ENCODE measurements at regions not wholly inside any gene's neighbourhood (a gene's known extent, or its start where the extent isn't known, plus 50 kb on each side); places are given as distances from the start of the nearest gene placed in this dataset.

DNA sequence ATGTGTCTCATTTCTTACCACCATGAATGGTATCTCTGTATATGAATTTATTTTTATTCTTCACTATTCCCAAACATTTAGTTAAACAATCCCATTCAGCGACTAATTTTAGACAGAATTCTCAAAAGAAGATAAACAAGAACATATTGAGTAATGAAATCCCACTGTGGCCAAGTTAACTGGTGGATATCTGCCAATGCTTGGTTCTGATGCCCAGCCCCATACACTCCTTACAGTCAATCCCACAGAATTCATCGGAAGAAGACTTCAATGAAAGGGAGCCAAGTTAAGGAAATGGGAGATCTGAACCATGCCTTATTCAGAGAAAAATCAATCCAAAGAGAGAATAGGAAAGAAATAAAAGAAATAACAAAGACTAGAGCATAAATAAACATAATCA is 518.0 kb downstream of the XPNPEP1 start:
- Histone ChIP-seq H4K5ac (ENCODE audit: insufficient read length, low read depth, low read length) (no peak overlapping the region), H3K56ac (ENCODE audit: insufficient read length, low read depth, low read length) (no peak overlapping the region), H3K23me2 (ENCODE audit: insufficient read length, low read depth, low read length, poor library complexity, severe bottlenecking) (no peaks in the 10 kb centered on the region), H3K9me3 (ENCODE audit: control insufficient read depth, low read depth, low read length) (no peaks in the 10 kb centered on the region), H4K91ac (ENCODE audit: insufficient read length, low read depth, low read length) (no peak overlapping the region), H3K4ac (ENCODE audit: low read depth, low read length) (no peak overlapping the region), H3K14ac (ENCODE audit: insufficient read depth, low read length) (no peak overlapping the region), H2AK5ac (ENCODE audit: insufficient read length, low read length) (no peak overlapping the region), H2BK120ac (ENCODE audit: low read depth, low read length, poor library complexity, severe bottlenecking) (no peak overlapping the region), H4K20me1 (ENCODE audit: control insufficient read depth, insufficient read depth, insufficient read length) (no peaks in the 10 kb centered on the region), H3K9ac (ENCODE audit: extremely low read depth, insufficient read length, low read length) (no peak overlapping the region), H2BK20ac (ENCODE audit: low read depth, low read length, poor library complexity, severe bottlenecking) (no peak overlapping the region), H3K27ac (ENCODE audit: insufficient read length, low read depth, low read length) (no peak overlapping the region), H3K4me1 (ENCODE audit: insufficient read depth, low read length) (no peaks in the 10 kb centered on the region), H3T11ph (ENCODE audit: low read length) (no peak overlapping the region), H3K4me2 (ENCODE audit: insufficient read depth, insufficient read length, low read length) (no peak overlapping the region), H3K79me2 (ENCODE audit: insufficient read depth, low read length) (no peaks in the 10 kb centered on the region), H2BK12ac (ENCODE audit: insufficient read length, low read depth, low read length) (no peak overlapping the region), H4K8ac (replicated peaks; ENCODE audit: insufficient read length, low read depth, low read length) (no peak overlapping the region), H3K27me3 (ENCODE audit: insufficient read depth, low read length) (no peaks in the 10 kb centered on the region), H2AFZ (ENCODE audit: low read length) (no peak overlapping the region), H3K18ac (ENCODE audit: insufficient read length, low read depth, low read length) (no peak overlapping the region), H3K23ac (ENCODE audit: insufficient read length, low read depth, low read length) (no peak overlapping the region), H2BK15ac (ENCODE audit: low read depth, low read length) (no peak overlapping the region), H2BK5ac (ENCODE audit: insufficient read length, low read length) (no peak overlapping the region), H3K79me1 (ENCODE audit: insufficient read depth, low read depth, low read length, poor library complexity, severe bottlenecking) (no peaks in the 10 kb centered on the region)
- H3K27ac Mint-ChIP-seq: no peak overlapping the region
- H3K4me1 Mint-ChIP-seq: peaks cover 2% of the 10 kb centered on the region in 2 experiments; a peak in 2 of 4 replicates
- no peak overlapping the region for H3K4me3 Mint-ChIP-seq
- H3K27me3 Mint-ChIP-seq (ENCODE audit: low read depth): no peaks in the 10 kb centered on the region
- TF ChIP-seq CTCF (conservative IDR thresholded peaks at IDR 0.05): no peak
- no peak for DNase-seq
- no peaks in the 10 kb centered on the region for H3K9me3 Mint-ChIP-seq
- H3K36me3 Mint-ChIP-seq (ENCODE audit: insufficient read depth in 1 of 3, low read depth in 3 of 3): no peaks in the 10 kb centered on the region
- no CpG with 5 or more reads among the region's 2 CpGs for WGBS (ENCODE audit: extremely low coverage, insufficient read length, low lambda C conversion rate)

Data from H9 (cell line).